ENCODE measurements at regions not wholly inside any gene's neighbourhood (a gene's known extent, or its start where the extent isn't known, plus 50 kb on each side); places are given as distances from the start of the nearest gene placed in this dataset.

DNA sequence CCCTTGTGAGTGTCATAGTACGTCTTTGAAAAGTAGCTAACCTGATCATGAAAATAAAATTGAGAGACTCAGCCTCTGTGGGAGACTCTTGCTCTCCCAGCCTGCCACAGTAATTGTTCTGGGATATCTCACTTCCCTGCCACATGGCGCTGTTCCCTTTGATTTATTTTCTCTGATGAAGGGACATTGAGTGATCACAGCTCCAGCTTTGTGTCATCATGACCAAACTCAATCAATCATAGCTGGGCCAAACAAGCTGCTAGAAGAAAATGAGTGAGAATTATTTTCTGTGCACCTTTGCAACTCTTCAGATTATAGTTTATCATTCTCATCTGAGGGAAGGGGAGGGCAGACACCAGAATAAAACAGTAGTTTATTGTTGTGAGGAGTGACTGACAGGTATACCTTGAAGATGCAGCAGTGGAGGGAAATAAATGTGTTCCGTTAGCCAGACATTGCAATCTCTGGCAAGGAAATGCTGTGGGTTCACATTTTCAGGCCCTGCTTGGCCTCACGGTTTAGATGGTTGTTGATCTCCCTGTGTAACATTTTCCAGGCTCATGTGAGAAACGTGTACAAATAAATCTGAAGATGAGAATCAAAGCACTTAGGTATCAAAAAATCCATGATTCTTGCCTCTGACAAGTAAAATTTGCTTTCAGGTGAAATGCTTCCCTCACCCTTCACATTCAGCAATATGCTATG is 174.7 kb upstream of the FBXL17 start:
- POLR2A ChIA-PET = no interaction called here
- CTCF ChIA-PET = no interaction called here
- Mint-ChIP-seq H3K4me3 (no peak overlapping the region), H3K36me3 (ENCODE audit: low read depth) (no peaks in the 10 kb centered on the region), H3K9me3 (no peaks in the 10 kb centered on the region), H3K27ac (no peak overlapping the region), H3K4me1 (no peaks in the 10 kb centered on the region), H3K27me3 (no peaks in the 10 kb centered on the region)
- intact Hi-C loops (cut with micrococcal nuclease) = no loop called here
- no peak for DNase-seq
- TF ChIP-seq, protein P1, sequence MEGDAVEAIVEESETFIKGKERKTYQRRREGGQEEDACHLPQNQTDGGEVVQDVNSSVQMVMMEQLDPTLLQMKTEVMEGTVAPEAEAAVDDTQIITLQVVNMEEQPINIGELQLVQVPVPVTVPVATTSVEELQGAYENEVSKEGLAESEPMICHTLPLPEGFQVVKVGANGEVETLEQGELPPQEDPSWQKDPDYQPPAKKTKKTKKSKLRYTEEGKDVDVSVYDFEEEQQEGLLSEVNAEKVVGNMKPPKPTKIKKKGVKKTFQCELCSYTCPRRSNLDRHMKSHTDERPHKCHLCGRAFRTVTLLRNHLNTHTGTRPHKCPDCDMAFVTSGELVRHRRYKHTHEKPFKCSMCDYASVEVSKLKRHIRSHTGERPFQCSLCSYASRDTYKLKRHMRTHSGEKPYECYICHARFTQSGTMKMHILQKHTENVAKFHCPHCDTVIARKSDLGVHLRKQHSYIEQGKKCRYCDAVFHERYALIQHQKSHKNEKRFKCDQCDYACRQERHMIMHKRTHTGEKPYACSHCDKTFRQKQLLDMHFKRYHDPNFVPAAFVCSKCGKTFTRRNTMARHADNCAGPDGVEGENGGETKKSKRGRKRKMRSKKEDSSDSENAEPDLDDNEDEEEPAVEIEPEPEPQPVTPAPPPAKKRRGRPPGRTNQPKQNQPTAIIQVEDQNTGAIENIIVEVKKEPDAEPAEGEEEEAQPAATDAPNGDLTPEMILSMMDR (IDR thresholded peaks at IDR 0.05) = no peak
- no peak for ATAC-seq (ENCODE audit: low read depth)

DNA sequence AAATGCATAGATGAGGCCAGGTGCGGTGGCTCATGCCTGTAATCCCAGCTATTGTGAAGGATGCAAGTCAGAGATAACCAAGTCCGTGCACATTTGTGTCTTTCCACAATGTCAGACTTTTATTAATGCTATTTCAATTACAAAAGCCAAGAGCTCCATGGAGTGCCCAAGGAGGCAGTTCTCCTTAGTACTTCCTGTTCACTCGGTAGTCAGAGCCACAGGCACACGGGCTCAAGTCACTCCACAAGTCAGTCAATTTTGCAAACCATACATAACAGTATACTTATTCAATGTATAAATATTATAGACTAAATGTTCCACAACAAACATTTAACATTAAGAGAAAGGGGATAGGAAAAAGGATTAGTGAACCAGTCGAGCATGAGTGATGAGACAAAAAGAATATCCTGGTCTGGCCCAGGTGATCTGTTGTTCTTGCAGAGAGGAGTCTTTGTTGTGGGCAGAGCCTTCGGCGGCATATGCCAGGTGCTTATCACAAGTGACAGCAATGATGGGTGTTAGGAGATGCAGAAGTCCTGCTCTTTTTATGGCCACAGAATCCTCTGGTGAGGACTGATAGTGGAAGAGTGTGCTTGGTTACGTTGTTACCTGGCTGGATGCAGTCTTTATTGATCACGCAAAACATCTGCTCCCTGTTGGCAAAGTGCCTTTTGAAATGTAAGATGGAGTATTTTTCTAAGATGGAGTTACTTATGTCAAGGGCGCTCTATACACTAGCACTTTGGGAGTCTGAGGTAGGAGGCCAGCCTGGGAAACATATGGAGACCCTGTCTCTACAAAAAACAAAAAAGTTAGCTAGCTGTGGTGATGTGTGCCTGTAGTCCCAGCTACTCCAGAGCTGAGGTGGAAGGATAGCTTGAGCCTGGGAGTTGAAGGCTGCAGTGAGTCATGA is 167.0 kb upstream of the FBXL17 start:
- no peaks in the 10 kb centered on the region for H3K36me3 Mint-ChIP-seq (ENCODE audit: low read depth)
- peaks cover 4% of the 10 kb centered on the region for H3K27me3 Mint-ChIP-seq
- CTCF ChIA-PET = no interaction called here
- H3K27ac Mint-ChIP-seq = no peak overlapping the region
- ATAC-seq (ENCODE audit: low read depth) = no peak
- intact Hi-C loops (cut with micrococcal nuclease) = no loop called here
- H3K4me3 Mint-ChIP-seq = no peak overlapping the region
- no peaks in the 10 kb centered on the region for H3K9me3 Mint-ChIP-seq
- POLR2A ChIA-PET = no interaction called here
- no peaks in the 10 kb centered on the region for H3K4me1 Mint-ChIP-seq
- no peak for DNase-seq
- TF ChIP-seq, protein P1 (IDR thresholded peaks at IDR 0.05) = no peak

DNA sequence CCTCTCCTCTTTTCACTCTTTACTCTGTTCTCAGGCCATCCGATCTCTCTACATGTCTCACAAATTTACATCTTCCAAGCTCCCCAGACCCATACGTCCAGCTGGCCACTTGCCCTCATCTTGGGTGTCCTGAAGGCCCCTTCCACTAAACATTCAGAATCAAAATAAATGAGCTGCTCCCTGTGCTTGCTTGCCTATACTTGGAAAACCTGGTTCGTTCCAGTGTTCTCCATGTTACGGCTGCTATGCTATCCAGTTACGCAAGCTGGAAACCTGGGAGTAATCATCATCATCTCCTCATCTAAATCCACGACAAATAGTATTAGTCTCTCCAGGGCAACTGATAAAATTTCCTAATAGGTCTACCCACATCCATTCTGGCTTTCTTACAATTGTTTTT is 165.0 kb upstream of the FBXL17 start:
- Mint-ChIP-seq H3K27me3 (peaks cover 4% of the 10 kb centered on the region), H3K9me3 (no peaks in the 10 kb centered on the region), H3K4me3 (no peak overlapping the region), H3K4me1 (no peaks in the 10 kb centered on the region), H3K27ac (no peak overlapping the region), H3K36me3 (ENCODE audit: low read depth) (no peaks in the 10 kb centered on the region)
- TF ChIP-seq, protein P1 (IDR thresholded peaks at IDR 0.05) = no peak
- DNase-seq (no peak), ATAC-seq (ENCODE audit: low read depth) (no peak)
- ChIA-PET POLR2A (no interaction called here), CTCF (no interaction called here)
- intact Hi-C loops (cut with micrococcal nuclease) = no loop called here

DNA sequence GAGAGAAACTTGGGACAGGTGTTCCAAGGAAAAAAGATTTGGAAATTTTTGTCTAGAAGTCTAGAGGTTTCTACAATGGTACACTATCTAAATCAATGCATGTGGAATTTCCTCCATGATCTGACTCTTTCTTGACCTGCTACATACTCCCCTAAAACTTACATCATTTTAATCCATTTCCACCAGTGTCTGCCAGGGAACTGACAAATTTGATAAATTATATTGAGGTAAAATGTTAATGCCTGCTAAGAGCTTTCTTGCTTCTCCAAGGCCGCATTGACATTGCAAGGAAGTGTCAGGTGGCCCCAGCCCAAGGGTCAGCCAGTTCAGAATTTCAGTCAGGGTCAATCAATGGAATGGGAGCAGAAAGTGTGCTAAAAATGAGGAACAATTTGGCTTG is 163.4 kb upstream of the FBXL17 start:
- ChIA-PET POLR2A (no interaction called here), CTCF (no interaction called here)
- no peak overlapping the region for H3K4me3 Mint-ChIP-seq
- ATAC-seq (ENCODE audit: low read depth) (no peak), DNase-seq (no peak)
- H3K9me3 Mint-ChIP-seq = no peaks in the 10 kb centered on the region
- no peaks in the 10 kb centered on the region for H3K36me3 Mint-ChIP-seq (ENCODE audit: low read depth)
- TF ChIP-seq, protein P1 (IDR thresholded peaks at IDR 0.05) = no peak
- intact Hi-C loops (cut with micrococcal nuclease) = no loop called here
- no peaks in the 10 kb centered on the region for H3K4me1 Mint-ChIP-seq
- H3K27ac Mint-ChIP-seq = no peak overlapping the region
- H3K27me3 Mint-ChIP-seq = peaks cover 4% of the 10 kb centered on the region

DNA sequence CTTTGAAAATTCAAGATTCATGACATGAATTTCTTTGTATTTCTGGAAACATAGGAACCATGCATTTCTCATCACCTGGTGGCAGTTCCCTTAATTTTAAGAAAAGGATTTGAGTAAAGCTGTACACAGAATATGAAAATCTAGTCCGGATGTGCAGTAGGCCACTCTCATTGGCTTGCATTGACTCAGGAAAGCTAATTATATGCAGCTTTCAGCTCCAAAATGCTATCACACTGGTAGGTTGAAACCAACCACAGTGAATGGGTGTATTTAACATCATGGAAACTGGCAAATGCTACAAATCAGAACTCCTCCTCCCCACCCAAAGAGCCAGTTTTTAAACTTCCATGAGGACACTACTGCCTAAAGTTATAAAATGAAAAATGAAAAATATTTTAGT is 161.6 kb upstream of the FBXL17 start:
- Mint-ChIP-seq H3K27me3 (peaks cover 7% of the 10 kb centered on the region), H3K27ac (no peak overlapping the region), H3K4me3 (no peak overlapping the region), H3K9me3 (no peaks in the 10 kb centered on the region), H3K4me1 (no peaks in the 10 kb centered on the region), H3K36me3 (ENCODE audit: low read depth) (no peaks in the 10 kb centered on the region)
- TF ChIP-seq, protein P1 (IDR thresholded peaks at IDR 0.05) = no peak
- DNase-seq (no peak), ATAC-seq (ENCODE audit: low read depth) (no peak)
- intact Hi-C loops (cut with micrococcal nuclease) = no loop called here
- POLR2A ChIA-PET = no interaction called here
- CTCF ChIA-PET = no interaction called here

Data from activated B cell treated with CpG ODN at 0.5 μM for 24 hours (primary cell).